GM19035 (cell line): ENCODE measurements at regions not wholly inside any gene's neighbourhood (a gene's known extent, or its start where the extent isn't known, plus 50 kb on each side); places are given as distances from the start of the nearest gene placed in this dataset.

Experiments used
- ATAC-seq: cut with Tn5 transposase; IDR thresholded peaks from one replicate; pipeline ENCODE4 v1.9.1; 2021; ENCODE audit not compliant: unreplicated experiment

DNA sequence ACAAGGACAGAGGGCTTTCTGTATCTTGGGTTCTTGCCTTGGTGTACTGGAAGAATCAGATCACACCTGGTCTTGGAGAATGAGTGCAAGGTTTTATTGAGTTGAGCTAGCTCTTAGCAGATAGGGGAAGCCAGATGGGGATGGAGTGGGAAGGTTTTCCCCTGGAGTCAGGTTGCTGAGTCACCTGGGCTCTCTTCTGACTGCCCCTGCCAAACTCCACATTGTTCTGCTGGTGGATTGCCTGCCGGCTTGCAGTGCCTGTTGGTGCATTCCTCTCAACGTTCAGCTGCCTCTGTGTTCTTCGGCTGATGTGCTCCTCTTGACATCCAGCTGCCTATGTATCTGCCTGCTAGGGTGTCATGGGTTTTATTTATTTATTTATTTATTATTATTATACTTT is 1431.1 kb downstream of the CDH8 start:
- no peak for ATAC-seq

DNA sequence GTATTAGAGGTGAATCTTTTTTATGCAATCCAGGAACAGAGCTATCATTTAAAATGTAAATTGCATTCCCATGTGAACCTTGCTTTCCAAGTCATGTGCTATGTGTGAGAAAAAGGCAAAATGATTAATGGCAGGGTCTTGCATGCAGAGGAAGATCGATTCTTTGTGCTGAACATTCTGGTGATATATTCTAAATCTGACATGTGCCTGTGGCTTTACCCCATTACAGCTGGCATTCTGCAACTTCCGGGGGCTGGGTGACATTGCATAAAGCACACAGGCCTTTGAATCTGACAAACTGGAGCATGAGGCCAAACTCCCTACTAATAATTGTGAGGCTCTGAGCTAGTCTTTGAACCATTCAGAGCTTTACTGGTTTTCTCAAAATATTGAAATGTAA is 1449.7 kb downstream of the CDH8 start:
- ATAC-seq = no peak

- ATAC-seq = no peak
These were observed 1453.7 kb downstream of the CDH8 start for GRCh38 chr16:60582528-60582927.

- no peak for ATAC-seq
These were observed 1469.3 kb downstream of the CDH8 start for GRCh38 chr16:60566901-60567300.

- ATAC-seq = no peak
These were observed 1471.7 kb downstream of the CDH8 start for GRCh38 chr16:60564588-60564987.

DNA sequence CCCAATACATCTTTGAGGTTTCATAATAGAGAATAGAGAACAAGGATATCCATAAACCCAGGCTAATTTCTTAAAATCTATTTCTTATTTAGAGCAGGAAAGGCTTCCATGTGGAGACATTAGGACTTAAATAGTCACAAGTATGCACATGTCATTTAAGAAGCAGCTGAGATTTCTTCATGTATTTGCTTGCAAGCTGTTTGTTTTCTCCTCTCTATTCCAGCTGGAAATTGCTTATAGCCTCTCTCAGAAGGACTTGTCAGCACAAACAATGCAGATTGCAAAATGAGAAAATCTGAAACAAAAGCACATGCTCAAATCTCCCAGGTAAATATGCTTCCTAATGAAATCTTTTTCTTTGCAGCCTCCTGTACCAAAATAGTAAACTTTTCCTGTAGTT is 1473.1 kb downstream of the CDH8 start:
- ATAC-seq = no peak

DNA sequence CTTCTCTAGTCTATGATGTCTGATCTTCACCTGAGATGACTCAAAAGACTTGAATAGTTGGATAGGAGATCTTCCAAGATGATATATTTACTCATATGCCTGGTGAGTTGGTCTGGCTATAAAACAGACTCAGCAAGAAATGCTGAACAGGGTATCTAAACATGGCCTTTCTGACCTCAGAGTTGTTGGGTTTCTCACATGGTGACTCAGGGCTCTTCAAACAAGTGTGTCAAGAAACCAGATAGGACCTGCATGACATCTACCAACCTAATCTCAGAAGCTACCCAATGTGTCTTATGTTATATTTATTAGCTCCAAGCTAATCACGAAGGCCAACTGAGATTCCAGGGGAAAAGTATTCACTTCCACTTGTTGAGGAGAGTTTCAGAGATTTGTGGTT is 1477.3 kb downstream of the CDH8 start:
- ATAC-seq = no peak

DNA sequence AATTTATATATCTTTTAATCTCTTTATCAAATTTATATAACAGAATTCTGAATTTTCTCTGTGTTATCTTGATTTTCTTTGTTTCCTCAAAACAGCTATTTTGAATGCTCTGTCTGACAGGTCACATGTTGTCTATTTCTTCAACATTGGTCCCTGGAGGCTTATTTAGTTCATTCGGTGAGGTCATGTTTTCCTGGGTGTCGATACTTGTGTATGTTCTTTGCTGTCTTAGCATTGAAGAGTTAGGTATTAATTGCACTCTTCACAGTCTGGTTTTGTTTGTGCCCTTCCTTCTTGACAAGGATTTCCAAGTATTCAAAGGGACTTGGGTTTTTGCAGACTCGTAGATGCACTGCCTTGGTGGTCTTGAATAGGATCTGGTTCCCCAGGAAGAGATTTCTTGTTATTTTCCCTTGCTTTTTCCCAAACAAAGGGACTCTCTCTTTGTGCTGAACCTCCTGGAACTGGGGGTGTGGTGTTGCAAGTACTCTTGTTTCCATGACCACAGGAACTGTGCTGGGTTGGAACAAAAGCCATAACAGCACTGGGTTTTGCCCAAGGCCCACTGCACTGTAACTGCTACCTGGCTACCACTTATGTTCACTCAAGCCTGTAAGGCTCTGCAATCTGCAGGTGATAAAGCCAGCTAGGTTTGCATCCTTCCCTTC is 1483.0 kb downstream of the CDH8 start:
- ATAC-seq = no peak

- ATAC-seq = no peak
These were observed 1494.7 kb downstream of the CDH8 start for GRCh38 chr16:60541535-60541934.

DNA sequence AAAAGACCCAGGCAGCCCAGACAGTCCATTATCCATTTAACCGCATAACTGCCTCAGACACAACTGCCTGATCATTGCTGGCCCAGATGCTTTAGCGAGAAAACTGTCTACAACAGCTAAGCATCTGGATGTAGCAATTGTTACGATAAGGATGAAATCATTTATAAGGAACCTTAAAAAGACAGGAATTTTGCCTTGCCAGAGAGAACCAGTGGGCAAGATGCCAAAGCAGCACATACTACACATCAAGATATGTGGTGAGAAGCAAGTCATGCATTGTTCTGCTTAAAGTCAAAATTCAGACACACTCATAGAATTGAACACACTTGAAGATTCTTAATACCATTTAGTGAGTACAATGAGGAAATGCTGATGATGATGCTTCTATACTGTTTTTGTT is 1525.3 kb downstream of the CDH8 start:
- ATAC-seq = no peak

DNA sequence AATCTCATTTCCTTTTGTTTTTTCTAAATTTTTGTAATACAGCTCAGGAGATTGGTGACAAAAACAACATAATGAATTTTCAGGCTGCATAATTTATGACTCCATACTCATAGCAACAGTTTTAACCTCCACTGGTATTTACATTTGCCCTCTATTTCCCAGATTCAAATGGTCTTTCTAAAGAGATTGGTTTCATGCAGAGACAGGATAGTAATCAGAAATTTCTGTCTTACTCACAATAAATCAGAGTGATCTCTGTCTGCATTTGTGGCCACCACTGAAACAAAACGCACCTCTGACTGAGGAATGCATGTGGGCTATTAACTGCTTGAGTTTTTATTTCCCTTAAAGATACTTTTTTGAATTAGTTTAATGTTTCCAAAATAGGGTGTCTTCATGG is 1526.0 kb downstream of the CDH8 start:
- ATAC-seq = no peak

- ATAC-seq = no peak
These were observed 1545.0 kb downstream of the CDH8 start for GRCh38 chr16:60491273-60491672.

- no peak for ATAC-seq
These were observed 1550.3 kb downstream of the CDH8 start for GRCh38 chr16:60485872-60486489.

- no peak for ATAC-seq
These were observed 1551.3 kb downstream of the CDH8 start for GRCh38 chr16:60484901-60485300.

DNA sequence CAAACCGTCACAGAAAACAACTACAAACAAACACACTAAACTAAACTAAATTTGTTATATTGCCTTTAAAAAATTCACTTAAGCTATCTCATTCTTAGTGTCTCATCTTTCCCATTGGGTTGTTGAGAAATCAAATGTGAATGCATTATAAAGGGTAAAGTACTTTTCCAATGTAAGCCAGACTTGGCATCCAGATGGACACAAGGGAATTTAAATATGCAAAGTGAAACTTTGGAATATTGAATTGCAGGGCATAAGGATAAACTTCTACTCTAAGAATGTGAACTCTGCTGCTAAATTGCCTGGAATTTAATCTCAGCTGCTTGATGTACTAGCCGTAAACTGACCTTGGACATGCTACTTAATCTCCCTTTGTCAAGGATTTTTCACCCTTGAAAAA is 1554.6 kb downstream of the CDH8 start:
- ATAC-seq = no peak

DNA sequence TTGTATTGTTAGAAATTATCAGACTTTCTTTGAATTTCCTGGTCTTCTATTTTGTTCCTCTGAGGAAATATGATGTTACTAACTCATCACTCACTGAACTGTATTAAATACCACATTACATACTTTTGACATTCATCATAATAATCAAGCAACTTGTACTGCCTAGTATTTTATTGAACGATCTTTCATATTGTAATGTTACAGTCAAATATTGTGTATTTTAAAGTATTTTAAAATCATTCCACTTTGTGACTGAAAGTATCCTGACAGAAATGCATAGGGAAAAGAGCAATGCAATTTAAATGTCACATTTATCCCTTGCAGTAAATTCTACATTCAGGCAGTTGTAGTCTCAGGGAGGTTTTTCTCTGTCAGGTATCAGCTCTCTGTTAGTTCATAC is 1557.4 kb downstream of the CDH8 start:
- ATAC-seq = no peak

DNA sequence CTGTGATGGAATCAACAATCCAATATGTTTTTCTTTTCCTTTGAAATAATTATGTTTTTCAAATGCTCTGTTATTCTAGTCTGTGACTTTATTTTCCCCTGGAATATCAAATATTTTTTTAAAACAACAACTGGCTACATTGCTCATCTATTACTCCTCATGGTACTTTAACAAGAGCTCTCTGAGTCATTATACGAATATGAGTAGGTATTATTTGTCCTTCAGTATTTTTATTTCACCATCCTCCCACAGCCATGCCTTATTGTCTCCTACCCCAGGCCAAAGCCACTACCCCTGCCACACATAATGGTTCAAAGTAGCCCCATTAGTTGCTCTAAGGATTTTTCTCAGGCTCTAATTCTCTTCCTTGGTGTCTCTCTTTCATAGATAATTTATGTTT is 1572.3 kb downstream of the CDH8 start:
- no peak for ATAC-seq

- ATAC-seq = no peak
These were observed 1576.8 kb downstream of the CDH8 start for GRCh38 chr16:60459463-60459862.

GRCh38 chr16:60458255-60458654 is 1578.0 kb downstream of the CDH8 start:
- no peak for ATAC-seq

- no peak for ATAC-seq
These were observed 1583.6 kb downstream of the CDH8 start for GRCh38 chr16:60452646-60453045.

DNA sequence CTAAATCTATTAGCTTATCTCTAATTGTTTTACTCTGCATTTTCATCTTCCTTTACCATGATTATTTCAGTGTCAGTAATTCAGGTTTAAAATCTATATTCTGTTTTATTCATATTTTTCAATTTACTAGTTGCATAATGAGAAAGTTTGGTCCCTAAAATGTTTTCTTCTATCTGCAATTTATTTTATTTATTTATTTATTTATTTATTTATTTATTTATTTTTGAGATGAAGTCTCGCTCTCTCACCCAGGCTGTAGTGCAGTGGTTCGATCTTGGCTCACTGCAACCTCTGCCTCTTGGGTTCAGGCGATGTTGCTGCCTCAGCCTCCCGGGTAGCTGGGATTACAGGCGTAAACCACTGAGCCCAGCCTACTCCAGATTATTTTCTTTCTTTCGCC is 1597.3 kb downstream of the CDH8 start:
- no peak for ATAC-seq

DNA sequence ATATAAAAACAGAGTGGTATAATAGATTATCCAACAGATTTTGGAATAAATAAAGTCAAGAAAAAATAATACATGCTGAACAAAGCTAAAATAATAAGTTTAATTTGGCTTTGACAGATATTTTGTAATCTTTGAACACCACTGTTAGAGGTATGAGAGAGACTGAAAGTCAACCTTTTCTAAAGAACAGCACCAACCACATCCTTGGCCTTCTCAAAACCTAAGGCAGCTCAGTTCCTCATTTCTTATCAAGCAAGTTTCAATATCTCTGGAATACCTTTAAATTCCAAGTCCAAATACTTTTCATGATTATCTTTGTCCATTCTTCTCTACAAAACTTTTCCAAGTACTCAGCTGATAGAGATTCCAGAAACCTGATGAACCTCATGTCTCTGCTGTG is 1603.8 kb downstream of the CDH8 start:
- no peak for ATAC-seq

DNA sequence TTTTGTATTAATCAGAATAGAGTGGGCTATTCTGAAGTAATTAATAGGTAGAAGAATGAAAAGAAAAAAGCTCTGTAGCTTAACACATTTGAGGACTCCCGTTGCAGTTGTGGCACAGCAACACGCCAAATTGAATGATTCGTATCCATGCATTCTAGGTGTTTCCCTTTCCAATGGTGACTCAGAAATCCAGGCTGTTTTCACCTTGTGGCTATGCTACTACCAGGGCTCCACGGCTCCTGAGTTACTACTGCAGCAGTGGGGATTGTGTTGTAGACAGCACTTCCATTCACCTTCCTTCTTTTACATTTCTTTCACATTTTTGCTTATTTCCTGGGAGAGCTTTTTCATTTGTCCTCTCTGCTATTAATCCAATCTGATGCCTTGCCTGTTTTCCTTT is 1616.4 kb downstream of the CDH8 start:
- ATAC-seq = no peak
